ENCODE measurements at regions not wholly inside any gene's neighbourhood (a gene's known extent, or its start where the extent isn't known, plus 50 kb on each side); places are given as distances from the start of the nearest gene placed in this dataset.

GRCh38 chr5:82352146-82352791, 74.1 kb upstream of the RPS23 start:
- Mint-ChIP-seq H3K9me3 (no peaks in the 10 kb centered on the region), H3K36me3 (ENCODE audit: low read depth) (no peaks in the 10 kb centered on the region), H3K27me3 (ENCODE audit: low read depth) (no peaks in the 10 kb centered on the region), H3K27ac (peak overlapping the region; percentile 31 to 78 (median 43)), H3K4me1 (peaks cover 44% of the 10 kb centered on the region), H3K4me3 (no peak overlapping the region)
- TF ChIP-seq CTCF (IDR thresholded peaks at IDR 0.05; ENCODE audit: unreplicated experiment in 3 of 3), result no peak

GRCh38 chr5:82351754-82352145, 73.6 kb upstream of the RPS23 start:
- peaks cover 1% of the 10 kb centered on the region for H3K27me3 Mint-ChIP-seq (ENCODE audit: low read depth)
- peaks cover 44% of the 10 kb centered on the region for H3K4me1 Mint-ChIP-seq
- no peaks in the 10 kb centered on the region for H3K9me3 Mint-ChIP-seq
- H3K4me3 Mint-ChIP-seq, result no peak overlapping the region
- peak; percentile 71 to 79 (median 73) for TF ChIP-seq CTCF (IDR thresholded peaks at IDR 0.05; ENCODE audit: unreplicated experiment in 3 of 3)
- H3K27ac Mint-ChIP-seq, result peak overlapping the region; percentile 31 to 78 (median 43)
- H3K36me3 Mint-ChIP-seq (ENCODE audit: low read depth), result no peaks in the 10 kb centered on the region

- H3K27ac Mint-ChIP-seq, result peak overlapping the region in 2 of 3 experiments; percentile 43 to 78
- no peak overlapping the region for H3K4me3 Mint-ChIP-seq
- TF ChIP-seq CTCF (IDR thresholded peaks at IDR 0.05; ENCODE audit: unreplicated experiment in 3 of 3), result no peak
- peaks cover 47% of the 10 kb centered on the region for H3K4me1 Mint-ChIP-seq
- H3K36me3 Mint-ChIP-seq (ENCODE audit: low read depth), result no peaks in the 10 kb centered on the region
- no peaks in the 10 kb centered on the region for H3K9me3 Mint-ChIP-seq
- peaks cover 3% of the 10 kb centered on the region for H3K27me3 Mint-ChIP-seq (ENCODE audit: low read depth)
Observed at GRCh38 chr5:82351297-82351696, 73.1 kb upstream of the RPS23 start.

- peak in 1 of 3 experiments; percentile 24 for TF ChIP-seq CTCF (IDR thresholded peaks at IDR 0.05; ENCODE audit: unreplicated experiment in 3 of 3)
- Mint-ChIP-seq H3K4me3 (no peak overlapping the region), H3K9me3 (no peaks in the 10 kb centered on the region), H3K27me3 (ENCODE audit: low read depth) (peaks cover 3% of the 10 kb centered on the region), H3K36me3 (ENCODE audit: low read depth) (no peaks in the 10 kb centered on the region), H3K27ac (peak overlapping the region in 2 of 3 experiments; percentile 83 to 98), H3K4me1 (peaks cover 51% of the 10 kb centered on the region)
Observed at GRCh38 chr5:82349652-82350051, 71.5 kb upstream of the RPS23 start.

GRCh38 chr5:82348784-82349425, 70.8 kb upstream of the RPS23 start:
- peaks cover 51% of the 10 kb centered on the region for H3K4me1 Mint-ChIP-seq
- H3K36me3 Mint-ChIP-seq (ENCODE audit: low read depth), result no peaks in the 10 kb centered on the region
- H3K4me3 Mint-ChIP-seq, result no peak overlapping the region
- H3K27me3 Mint-ChIP-seq (ENCODE audit: low read depth), result peaks cover 3% of the 10 kb centered on the region
- TF ChIP-seq CTCF (IDR thresholded peaks at IDR 0.05; ENCODE audit: unreplicated experiment in 3 of 3), result no peak
- peak overlapping the region; percentile 92 to 98 (median 97) for H3K27ac Mint-ChIP-seq
- no peaks in the 10 kb centered on the region for H3K9me3 Mint-ChIP-seq

All from nephron (organoid).